ENCODE measurements at regions not wholly inside any gene's neighbourhood (a gene's known extent, or its start where the extent isn't known, plus 50 kb on each side); places are given as distances from the start of the nearest gene placed in this dataset.

GRCh38 chr2:66275984-66276383 is 158.9 kb upstream of the MEIS1 start:
- no peaks in the 10 kb centered on the region for H3K4me1 ChIP-seq
- H3K27ac ChIP-seq: no peak overlapping the region
- H3K9me3 ChIP-seq: no peaks in the 10 kb centered on the region
- H3K27me3 ChIP-seq: no peaks in the 10 kb centered on the region
- no peak for TF ChIP-seq POLR2AphosphoS5 (IDR thresholded peaks at IDR 0.05)
- no peak for TF ChIP-seq POLR2A (IDR thresholded peaks at IDR 0.05)
- TF ChIP-seq EP300 (IDR thresholded peaks at IDR 0.05): no peak
- no peak for TF ChIP-seq CTCF (IDR thresholded peaks at IDR 0.05)
- ATAC-seq: no peak
- H3K4me3 ChIP-seq: no peak overlapping the region
- WGBS, 2 donors (ENCODE audit: low coverage in 1 of 2): 63 to 86% methylated on average over 1 of the region's 1 CpG
- H3K36me3 ChIP-seq: no peaks in the 10 kb centered on the region

GRCh38 chr2:66273933-66274490 is 160.9 kb upstream of the MEIS1 start:
- Histone ChIP-seq H3K4me3 (no peak overlapping the region), H3K27ac (no peak overlapping the region), H3K36me3 (no peaks in the 10 kb centered on the region), H3K9me3 (no peaks in the 10 kb centered on the region), H3K4me1 (no peaks in the 10 kb centered on the region), H3K27me3 (no peaks in the 10 kb centered on the region)
- WGBS, 2 donors (ENCODE audit: low coverage in 1 of 2): 57 to 62% methylated on average over 4 of the region's 4 CpGs
- no peak for ATAC-seq
- TF ChIP-seq CTCF (IDR thresholded peaks at IDR 0.05): no peak
- TF ChIP-seq EP300 (IDR thresholded peaks at IDR 0.05): no peak
- no peak for TF ChIP-seq POLR2AphosphoS5 (IDR thresholded peaks at IDR 0.05)

- TF ChIP-seq POLR2A (IDR thresholded peaks at IDR 0.05): no peak
- TF ChIP-seq POLR2AphosphoS5 (IDR thresholded peaks at IDR 0.05): no peak
- no peak for TF ChIP-seq CTCF (IDR thresholded peaks at IDR 0.05)
- no peak for TF ChIP-seq EP300 (IDR thresholded peaks at IDR 0.05)
- Histone ChIP-seq H3K36me3 (no peaks in the 10 kb centered on the region), H3K9me3 (no peaks in the 10 kb centered on the region), H3K27me3 (no peaks in the 10 kb centered on the region), H3K4me1 (no peaks in the 10 kb centered on the region), H3K27ac (no peak overlapping the region), H3K4me3 (no peak overlapping the region)
- WGBS, 2 donors (ENCODE audit: low coverage in 1 of 2): 85 to 91% methylated on average over 5 to 6 of the region's 6 CpGs
- no peak for ATAC-seq
These were observed 162.2 kb upstream of the MEIS1 start for GRCh38 chr2:66272751-66273150.

GRCh38 chr2:66271777-66272176 is 163.1 kb upstream of the MEIS1 start:
- no peak for ATAC-seq
- Histone ChIP-seq H3K27ac (no peak overlapping the region), H3K4me1 (no peaks in the 10 kb centered on the region), H3K27me3 (no peaks in the 10 kb centered on the region), H3K36me3 (no peaks in the 10 kb centered on the region), H3K9me3 (no peaks in the 10 kb centered on the region), H3K4me3 (no peak overlapping the region)
- TF ChIP-seq CTCF (IDR thresholded peaks at IDR 0.05): no peak
- no peak for TF ChIP-seq POLR2AphosphoS5 (IDR thresholded peaks at IDR 0.05)
- TF ChIP-seq POLR2A (IDR thresholded peaks at IDR 0.05): no peak
- TF ChIP-seq EP300 (IDR thresholded peaks at IDR 0.05): no peak
- 61 to 70% methylated on average over 2 of the region's 2 CpGs for WGBS, 2 donors (ENCODE audit: low coverage in 1 of 2)

GRCh38 chr2:66270247-66270646 is 164.7 kb upstream of the MEIS1 start:
- Histone ChIP-seq H3K36me3 (no peaks in the 10 kb centered on the region), H3K27ac (no peak overlapping the region), H3K9me3 (no peaks in the 10 kb centered on the region), H3K27me3 (no peaks in the 10 kb centered on the region), H3K4me3 (no peak overlapping the region), H3K4me1 (no peaks in the 10 kb centered on the region)
- 86 to 93% methylated on average over 1 of the region's 1 CpG for WGBS, 2 donors (ENCODE audit: low coverage in 1 of 2)
- no peak for TF ChIP-seq CTCF (IDR thresholded peaks at IDR 0.05)
- no peak for TF ChIP-seq POLR2A (IDR thresholded peaks at IDR 0.05)
- TF ChIP-seq POLR2AphosphoS5 (IDR thresholded peaks at IDR 0.05): no peak
- TF ChIP-seq EP300 (IDR thresholded peaks at IDR 0.05): no peak
- no peak for ATAC-seq

Measured in gastroesophageal sphincter (tissue), 4 donors.